ENCODE measurements at regions not wholly inside any gene's neighbourhood (a gene's known extent, or its start where the extent isn't known, plus 50 kb on each side); places are given as distances from the start of the nearest gene placed in this dataset.

- TF ChIP-seq EZH2 (IDR thresholded peaks at IDR 0.05; ENCODE audit: low read length, unreplicated experiment), result no peak
- TF ChIP-seq, protein P1, sequence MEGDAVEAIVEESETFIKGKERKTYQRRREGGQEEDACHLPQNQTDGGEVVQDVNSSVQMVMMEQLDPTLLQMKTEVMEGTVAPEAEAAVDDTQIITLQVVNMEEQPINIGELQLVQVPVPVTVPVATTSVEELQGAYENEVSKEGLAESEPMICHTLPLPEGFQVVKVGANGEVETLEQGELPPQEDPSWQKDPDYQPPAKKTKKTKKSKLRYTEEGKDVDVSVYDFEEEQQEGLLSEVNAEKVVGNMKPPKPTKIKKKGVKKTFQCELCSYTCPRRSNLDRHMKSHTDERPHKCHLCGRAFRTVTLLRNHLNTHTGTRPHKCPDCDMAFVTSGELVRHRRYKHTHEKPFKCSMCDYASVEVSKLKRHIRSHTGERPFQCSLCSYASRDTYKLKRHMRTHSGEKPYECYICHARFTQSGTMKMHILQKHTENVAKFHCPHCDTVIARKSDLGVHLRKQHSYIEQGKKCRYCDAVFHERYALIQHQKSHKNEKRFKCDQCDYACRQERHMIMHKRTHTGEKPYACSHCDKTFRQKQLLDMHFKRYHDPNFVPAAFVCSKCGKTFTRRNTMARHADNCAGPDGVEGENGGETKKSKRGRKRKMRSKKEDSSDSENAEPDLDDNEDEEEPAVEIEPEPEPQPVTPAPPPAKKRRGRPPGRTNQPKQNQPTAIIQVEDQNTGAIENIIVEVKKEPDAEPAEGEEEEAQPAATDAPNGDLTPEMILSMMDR (conservative IDR thresholded peaks at IDR 0.05; ENCODE audit: low read depth, low read length), result no peak
- H3K9me2 ChIP-seq (replicated peaks; ENCODE audit: low read length), result no peaks in the 10 kb centered on the region
- no peak overlapping the region for H3K9ac ChIP-seq (ENCODE audit: low read length)
- H3K27me3 ChIP-seq (ENCODE audit: low read length), result no peaks in the 10 kb centered on the region; the same call in 1 of the 2 replicates
- H3K4me1 ChIP-seq (ENCODE audit: insufficient read depth, low read length), result no peaks in the 10 kb centered on the region
- no peak overlapping the region for H3K4me3 ChIP-seq (ENCODE audit: low read length)
- CTCF ChIA-PET, result no interaction called here
- H3K36me3 ChIP-seq (ENCODE audit: low read depth, low read length), result no peaks in the 10 kb centered on the region
- H3K27ac ChIP-seq (ENCODE audit: low read length), result no peak overlapping the region
- H4K20me1 ChIP-seq (ENCODE audit: low read length), result no peaks in the 10 kb centered on the region
- no peak overlapping the region for H2AFZ ChIP-seq (ENCODE audit: low read length)
- POLR2A ChIA-PET (ENCODE audit: unreplicated experiment), result no interaction called here
- no peak for DNase-seq
- H3K9me3 ChIP-seq (ENCODE audit: low read length), result no peaks in the 10 kb centered on the region
- ATAC-seq, result no peak
- no peaks in the 10 kb centered on the region for H3F3A ChIP-seq (ENCODE audit: low read length, unreplicated experiment)
- no TSS peak for BruUV-seq (replicated peaks)
- H3K79me2 ChIP-seq (ENCODE audit: low read length), result no peaks in the 10 kb centered on the region
- H3K4me2 ChIP-seq (ENCODE audit: low read length), result no peak overlapping the region
- intact Hi-C loops (cut with micrococcal nuclease), result no loop called here
These were observed 270.4 kb upstream of the MDFIC2 start for GRCh38 chr3:70582803-70583202.

DNA sequence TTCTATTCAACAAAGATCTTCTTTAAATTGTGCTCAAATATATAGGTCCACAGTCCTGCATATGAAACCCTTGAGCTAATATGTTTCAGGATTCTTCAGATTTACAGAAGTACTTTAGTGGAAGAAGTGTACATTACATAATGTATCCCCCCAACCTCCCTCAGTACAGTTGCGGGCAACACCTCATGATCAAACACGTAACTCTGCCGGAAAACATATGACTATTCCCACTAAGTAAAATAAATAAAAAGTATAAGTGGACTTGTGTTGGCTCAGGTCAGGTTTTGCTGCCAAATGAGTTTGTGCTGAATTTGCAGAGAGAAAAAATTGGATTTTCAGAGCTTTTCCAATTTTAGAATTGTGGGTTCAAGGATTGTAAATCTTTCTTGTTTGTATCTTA, 267.6 kb upstream of the MDFIC2 start:
- BruUV-seq (replicated peaks), result no TSS peak
- no peaks in the 10 kb centered on the region for H3K9me2 ChIP-seq (replicated peaks; ENCODE audit: low read length)
- H3K36me3 ChIP-seq (ENCODE audit: low read depth, low read length), result no peaks in the 10 kb centered on the region
- H3F3A ChIP-seq (ENCODE audit: low read length, unreplicated experiment), result no peaks in the 10 kb centered on the region
- H3K79me2 ChIP-seq (ENCODE audit: low read length), result no peaks in the 10 kb centered on the region
- no peak for TF ChIP-seq EZH2 (IDR thresholded peaks at IDR 0.05; ENCODE audit: low read length, unreplicated experiment)
- TF ChIP-seq, protein P1 (conservative IDR thresholded peaks at IDR 0.05; ENCODE audit: low read depth, low read length), result no peak
- TF ChIP-seq EZH2phosphoT487 (IDR thresholded peaks at IDR 0.05; ENCODE audit: borderline replicate concordance, low read length), result no peak
- DNase-seq (no peak), ATAC-seq (no peak)
- no peak overlapping the region for H3K4me2 ChIP-seq (ENCODE audit: low read length)
- intact Hi-C loops (cut with micrococcal nuclease), result no loop called here
- POLR2A ChIA-PET (ENCODE audit: unreplicated experiment), result no interaction called here
- H3K9ac ChIP-seq (ENCODE audit: low read length), result no peak overlapping the region
- H3K27me3 ChIP-seq (ENCODE audit: low read length), result no peaks in the 10 kb centered on the region; the same call in 1 of the 2 replicates
- H3K4me1 ChIP-seq (ENCODE audit: insufficient read depth, low read length), result no peaks in the 10 kb centered on the region
- H2AFZ ChIP-seq (ENCODE audit: low read length), result no peak overlapping the region
- CTCF ChIA-PET, result no interaction called here
- no peaks in the 10 kb centered on the region for H3K9me3 ChIP-seq (ENCODE audit: low read length)
- no peak overlapping the region for H3K4me3 ChIP-seq (ENCODE audit: low read length)
- H3K27ac ChIP-seq (ENCODE audit: low read length), result no peak overlapping the region
- H4K20me1 ChIP-seq (ENCODE audit: low read length), result no peaks in the 10 kb centered on the region

- H3K27ac ChIP-seq (ENCODE audit: low read length), result no peak overlapping the region
- TF ChIP-seq, protein P1 (conservative IDR thresholded peaks at IDR 0.05; ENCODE audit: low read depth, low read length), result no peak
- TF ChIP-seq EZH2phosphoT487 (IDR thresholded peaks at IDR 0.05; ENCODE audit: borderline replicate concordance, low read length) (no peak), EZH2 (IDR thresholded peaks at IDR 0.05; ENCODE audit: low read length, unreplicated experiment) (no peak)
- H3K4me1 ChIP-seq (ENCODE audit: insufficient read depth, low read length), result no peaks in the 10 kb centered on the region
- no TSS peak for BruUV-seq (replicated peaks)
- H3K36me3 ChIP-seq (ENCODE audit: low read depth, low read length), result no peaks in the 10 kb centered on the region
- no peak overlapping the region for H2AFZ ChIP-seq (ENCODE audit: low read length)
- ATAC-seq, result no peak
- POLR2A ChIA-PET (ENCODE audit: unreplicated experiment), result no interaction called here
- H3K4me2 ChIP-seq (ENCODE audit: low read length), result no peak overlapping the region
- H3K9me2 ChIP-seq (replicated peaks; ENCODE audit: low read length), result no peaks in the 10 kb centered on the region
- H3F3A ChIP-seq (ENCODE audit: low read length, unreplicated experiment), result no peaks in the 10 kb centered on the region
- no peak overlapping the region for H3K4me3 ChIP-seq (ENCODE audit: low read length)
- no peaks in the 10 kb centered on the region for H3K79me2 ChIP-seq (ENCODE audit: low read length)
- no peaks in the 10 kb centered on the region for H3K9me3 ChIP-seq (ENCODE audit: low read length)
- intact Hi-C loops (cut with micrococcal nuclease), result no loop called here
- no peak overlapping the region for H3K9ac ChIP-seq (ENCODE audit: low read length)
- CTCF ChIA-PET, result no interaction called here
- DNase-seq, result no peak
- H3K27me3 ChIP-seq (ENCODE audit: low read length), result no peaks in the 10 kb centered on the region
- H4K20me1 ChIP-seq (ENCODE audit: low read length), result no peaks in the 10 kb centered on the region
These were observed 259.3 kb upstream of the MDFIC2 start for GRCh38 chr3:70571696-70572095.

Data from PC-3 (cell line).